Activated T-helper 17 cell treated with anti-CD3 and anti-CD28 coated beads, Interleukin-2, amount 50 U/mL, for 72 hours (primary cell): ENCODE measurements at regions not wholly inside any gene's neighbourhood (a gene's known extent, or its start where the extent isn't known, plus 50 kb on each side); places are given as distances from the start of the nearest gene placed in this dataset.
"Not testable (repeated sequence)": the region's sequence is repeated elsewhere in the genome, so short reads cannot be mapped to it uniquely, and the experiment has no call there.

Experiments
- ATAC-seq: fragments of 150-1000 bp; cut with Tn5 transposase; replicated peaks from 2 replicates; pipeline ENCODE4 v1.10.0; 2021; ENCODE audit warnings: mild to moderate bottlenecking, moderate library complexity
- H3K27ac Mint-ChIP-seq: one replicate; pipeline ENCODE4 v1.8.0; 2022; ENCODE audit warnings: mixed read lengths
- H3K27me3 Mint-ChIP-seq: one replicate; pipeline ENCODE4 v1.8.0; 2022; ENCODE audit warnings: mixed read lengths
- H3K36me3 Mint-ChIP-seq: one replicate; pipeline ENCODE4 v1.8.0; 2022; ENCODE audit warnings: low read depth, mild to moderate bottlenecking, mixed read lengths
- H3K4me1 Mint-ChIP-seq: one replicate; pipeline ENCODE4 v1.8.0; 2022; ENCODE audit warnings: mixed read lengths
- H3K4me3 Mint-ChIP-seq: one replicate; pipeline ENCODE4 v1.8.0; 2022; ENCODE audit warnings: mild to moderate bottlenecking, mixed read lengths
- H3K9me3 Mint-ChIP-seq: one replicate; pipeline ENCODE4 v1.8.0; 2022; ENCODE audit warnings: mixed read lengths

GRCh38 chr1:189669846-189670245 is 807.8 kb downstream of the BRINP3 start:
- no peak overlapping the region for H3K4me3 Mint-ChIP-seq
- no peak for ATAC-seq
- H3K36me3 Mint-ChIP-seq: no peaks in the 10 kb centered on the region
- no peaks in the 10 kb centered on the region for H3K27me3 Mint-ChIP-seq
- H3K27ac Mint-ChIP-seq: no peak overlapping the region
- H3K4me1 Mint-ChIP-seq: no peaks in the 10 kb centered on the region
- H3K9me3 Mint-ChIP-seq: peaks cover 13% of the 10 kb centered on the region

GRCh38 chr1:189673217-189673616 is 804.4 kb downstream of the BRINP3 start:
- ATAC-seq: no peak
- H3K9me3 Mint-ChIP-seq: peaks cover 9% of the 10 kb centered on the region
- H3K36me3 Mint-ChIP-seq: no peaks in the 10 kb centered on the region
- H3K4me1 Mint-ChIP-seq: no peaks in the 10 kb centered on the region
- H3K27me3 Mint-ChIP-seq: no peaks in the 10 kb centered on the region
- no peak overlapping the region for H3K27ac Mint-ChIP-seq
- no peak overlapping the region for H3K4me3 Mint-ChIP-seq

DNA sequence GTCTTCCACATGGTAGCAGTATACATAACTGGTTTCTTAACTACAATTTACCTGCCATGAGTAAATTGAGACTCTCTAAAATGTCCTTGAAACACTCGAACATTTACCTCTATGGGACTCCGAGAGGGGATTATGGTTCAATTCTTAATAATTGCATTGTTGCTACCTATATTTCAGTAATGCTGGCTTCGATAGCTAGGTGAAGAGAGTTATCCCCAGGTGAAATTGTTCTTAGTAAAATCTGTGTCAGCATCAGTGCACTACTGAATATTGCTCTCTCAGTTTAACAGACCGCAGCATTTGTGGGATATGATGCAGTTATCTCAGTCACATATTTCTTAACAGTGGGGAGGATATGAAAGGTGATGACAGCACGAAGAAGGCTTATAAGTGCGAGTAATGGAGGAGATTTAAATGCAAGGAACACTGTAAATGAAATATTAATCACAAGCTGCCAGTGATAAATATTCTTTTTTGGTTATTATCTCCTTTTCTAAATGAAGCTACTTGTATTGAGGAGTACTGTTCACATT is 801.9 kb downstream of the BRINP3 start:
- ATAC-seq: no peak
- no peaks in the 10 kb centered on the region for H3K36me3 Mint-ChIP-seq
- peaks cover 14% of the 10 kb centered on the region for H3K9me3 Mint-ChIP-seq
- H3K4me3 Mint-ChIP-seq: no peak overlapping the region
- H3K4me1 Mint-ChIP-seq: no peaks in the 10 kb centered on the region
- no peaks in the 10 kb centered on the region for H3K27me3 Mint-ChIP-seq
- H3K27ac Mint-ChIP-seq: no peak overlapping the region

DNA sequence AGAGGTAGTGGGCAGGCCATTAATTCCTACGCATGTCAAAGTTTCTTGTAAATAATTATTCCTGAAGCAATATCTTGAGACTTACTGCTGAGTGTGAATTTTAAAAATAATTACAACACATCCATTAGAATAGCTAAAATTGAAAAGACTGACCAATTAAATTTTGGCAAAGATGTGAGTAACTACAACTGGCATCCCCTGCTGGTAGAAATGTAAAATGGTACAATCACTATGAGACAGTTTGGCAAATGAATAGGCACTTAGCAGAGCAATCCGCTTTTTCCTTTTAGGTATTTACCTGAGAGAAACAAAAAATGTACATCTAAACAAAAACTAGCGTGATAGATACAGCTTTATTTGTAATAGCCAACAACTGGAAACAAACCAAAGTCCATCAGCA is 798.9 kb downstream of the BRINP3 start:
- no peaks in the 10 kb centered on the region for H3K27me3 Mint-ChIP-seq
- H3K27ac Mint-ChIP-seq: no peak overlapping the region
- no peaks in the 10 kb centered on the region for H3K4me1 Mint-ChIP-seq
- peaks cover 14% of the 10 kb centered on the region for H3K9me3 Mint-ChIP-seq
- no peak overlapping the region for H3K4me3 Mint-ChIP-seq
- no peaks in the 10 kb centered on the region for H3K36me3 Mint-ChIP-seq
- no peak for ATAC-seq

DNA sequence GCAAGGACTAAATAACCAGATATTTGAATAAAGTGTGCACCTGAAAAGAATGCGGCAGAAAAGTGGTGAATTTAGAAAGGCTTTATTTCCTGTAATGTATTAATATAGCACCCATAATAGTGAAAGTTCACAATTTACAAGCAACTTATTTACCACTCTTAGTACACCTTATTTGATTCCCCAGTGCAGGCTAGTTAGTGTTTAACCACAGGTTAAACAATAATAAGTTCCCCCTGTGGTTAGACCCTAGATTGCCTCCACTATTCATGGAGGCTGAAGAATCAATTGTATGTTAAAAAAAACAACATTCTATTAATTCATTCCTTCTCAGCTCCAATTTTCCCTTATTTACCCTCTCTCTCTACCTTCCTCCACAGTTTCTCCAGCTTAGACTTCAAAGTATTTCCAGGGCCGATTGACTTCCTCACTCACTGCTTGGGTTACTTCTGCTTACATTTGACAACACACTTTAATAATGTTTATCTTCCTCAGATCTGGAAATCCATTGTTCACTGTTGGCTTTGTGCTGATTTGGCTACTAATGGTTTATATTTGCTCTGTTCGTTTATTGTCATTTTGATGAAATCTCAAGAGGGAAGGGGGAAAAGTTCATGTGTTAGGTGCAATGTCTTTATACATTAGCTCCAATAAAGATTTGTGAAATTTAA is 796.3 kb downstream of the BRINP3 start:
- Mint-ChIP-seq H3K4me3 (no peak overlapping the region), H3K27ac (no peak overlapping the region), H3K9me3 (peaks cover 14% of the 10 kb centered on the region), H3K27me3 (no peaks in the 10 kb centered on the region), H3K36me3 (no peaks in the 10 kb centered on the region), H3K4me1 (no peaks in the 10 kb centered on the region)
- no peak for ATAC-seq

- ATAC-seq: no peak
- no peaks in the 10 kb centered on the region for H3K27me3 Mint-ChIP-seq
- no peak overlapping the region for H3K4me3 Mint-ChIP-seq
- H3K4me1 Mint-ChIP-seq: no peaks in the 10 kb centered on the region
- H3K36me3 Mint-ChIP-seq: no peaks in the 10 kb centered on the region
- peaks cover 9% of the 10 kb centered on the region for H3K9me3 Mint-ChIP-seq
- no peak overlapping the region for H3K27ac Mint-ChIP-seq
Measured at GRCh38 chr1:189682591-189682990, 795.1 kb downstream of the BRINP3 start.

- Mint-ChIP-seq H3K36me3 (no peaks in the 10 kb centered on the region), H3K27ac (no peak overlapping the region), H3K4me3 (no peak overlapping the region), H3K4me1 (no peaks in the 10 kb centered on the region), H3K27me3 (no peaks in the 10 kb centered on the region), H3K9me3 (peaks cover 4% of the 10 kb centered on the region)
- no peak for ATAC-seq
Measured at GRCh38 chr1:189686288-189686687, 791.4 kb downstream of the BRINP3 start.

DNA sequence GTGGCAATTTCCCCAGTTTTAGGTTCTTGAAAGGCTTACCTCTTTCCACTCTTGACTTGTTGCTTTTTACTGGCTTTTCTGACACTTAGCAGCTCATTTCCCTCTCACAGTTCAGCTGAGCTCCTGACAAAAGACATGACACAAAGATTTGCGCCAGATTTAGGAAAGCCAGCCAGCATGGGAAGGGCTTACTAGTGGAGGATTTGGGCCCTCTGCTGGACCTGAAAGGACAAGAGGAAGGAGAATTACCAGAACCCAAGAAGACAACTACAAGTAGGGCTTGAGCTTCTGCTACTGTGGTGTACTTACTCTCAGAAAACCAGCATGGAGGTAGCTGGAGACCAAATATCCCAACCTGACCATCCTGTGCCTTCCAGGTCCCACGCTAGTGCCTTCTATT is 784.5 kb downstream of the BRINP3 start:
- no peak overlapping the region for H3K4me3 Mint-ChIP-seq
- H3K36me3 Mint-ChIP-seq: no peaks in the 10 kb centered on the region
- H3K27me3 Mint-ChIP-seq: no peaks in the 10 kb centered on the region
- no peak for ATAC-seq
- H3K9me3 Mint-ChIP-seq: no peaks in the 10 kb centered on the region
- H3K27ac Mint-ChIP-seq: no peak overlapping the region
- no peaks in the 10 kb centered on the region for H3K4me1 Mint-ChIP-seq

GRCh38 chr1:189696297-189696696 is 781.4 kb downstream of the BRINP3 start:
- H3K27me3 Mint-ChIP-seq: no peaks in the 10 kb centered on the region
- no peak overlapping the region for H3K4me3 Mint-ChIP-seq
- H3K36me3 Mint-ChIP-seq: no peaks in the 10 kb centered on the region

DNA sequence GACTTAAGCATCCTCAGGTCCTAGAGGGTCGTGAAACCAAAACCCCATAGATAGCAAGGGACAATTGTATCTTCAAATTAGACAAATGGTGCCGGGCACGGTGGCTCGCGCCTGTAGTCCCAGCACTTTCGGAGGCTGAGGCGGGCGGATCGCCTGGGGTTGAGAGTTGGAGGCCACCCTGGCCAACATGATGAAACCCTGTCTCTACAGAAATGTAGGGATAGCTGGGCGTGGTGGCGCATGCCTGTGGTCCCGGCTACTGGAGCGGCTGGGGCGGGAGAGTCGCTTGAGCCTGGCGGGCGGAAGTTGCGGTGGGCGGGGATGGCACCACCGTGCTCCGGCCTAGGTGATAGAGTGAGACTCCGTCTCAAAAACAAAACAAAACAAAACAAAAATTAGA is 780.6 kb downstream of the BRINP3 start:
- H3K27me3 Mint-ChIP-seq: no peaks in the 10 kb centered on the region

More at GRCh38 chr1:189696297-189696696, 781.4 kb downstream of the BRINP3 start:
- no peak for ATAC-seq
- no peaks in the 10 kb centered on the region for H3K4me1 Mint-ChIP-seq
- H3K9me3 Mint-ChIP-seq: peaks cover 4% of the 10 kb centered on the region
- no peak overlapping the region for H3K27ac Mint-ChIP-seq

DNA sequence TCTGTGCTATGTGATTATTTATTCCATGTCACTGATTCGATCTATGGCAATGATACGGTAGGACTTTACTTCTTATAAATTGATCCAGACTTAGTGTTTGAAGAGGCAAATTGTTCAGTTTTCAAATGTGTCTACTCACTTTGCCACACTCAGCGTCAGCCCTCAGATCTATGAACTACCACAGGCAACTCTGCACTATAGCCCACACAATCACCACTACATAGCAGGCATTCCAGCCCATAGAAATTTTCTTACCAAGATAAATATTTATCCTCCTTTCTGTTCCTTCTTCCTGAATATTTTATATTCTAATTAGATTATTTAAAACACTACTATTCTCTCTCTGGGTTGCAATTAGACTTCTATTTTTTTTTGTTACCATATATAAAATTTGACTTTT is 776.1 kb downstream of the BRINP3 start:
- Mint-ChIP-seq H3K27me3 (no peaks in the 10 kb centered on the region), H3K4me1 (no peaks in the 10 kb centered on the region), H3K36me3 (no peaks in the 10 kb centered on the region), H3K4me3 (no peak overlapping the region), H3K9me3 (peaks cover 11% of the 10 kb centered on the region), H3K27ac (no peak overlapping the region)
- no peak for ATAC-seq

More for the DNA sequence above, 780.6 kb downstream of the BRINP3 start:
- H3K4me1 Mint-ChIP-seq: no peaks in the 10 kb centered on the region
- no peak for ATAC-seq
- H3K36me3 Mint-ChIP-seq: no peaks in the 10 kb centered on the region
- no peak overlapping the region for H3K27ac Mint-ChIP-seq
- peaks cover 8% of the 10 kb centered on the region for H3K9me3 Mint-ChIP-seq
- H3K4me3 Mint-ChIP-seq: no peak overlapping the region

DNA sequence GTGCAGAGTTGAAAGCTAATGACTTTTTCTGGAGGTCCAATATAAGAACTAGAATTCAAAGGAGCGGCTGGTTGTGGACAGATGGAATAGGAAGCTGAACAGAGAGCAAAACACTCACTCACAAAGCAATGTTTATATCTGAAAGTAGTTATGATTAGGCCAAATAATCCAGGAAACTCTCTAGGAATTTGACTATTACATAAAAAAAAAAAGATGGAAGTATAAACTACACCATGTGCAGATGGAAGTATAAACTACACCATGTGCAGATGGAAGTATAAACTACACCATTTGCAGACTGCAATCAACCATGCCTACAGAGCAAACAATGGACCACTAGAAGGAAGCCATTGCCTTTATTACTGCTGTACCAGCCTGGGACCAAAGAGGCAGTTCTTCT is 771.1 kb downstream of the BRINP3 start:
- Mint-ChIP-seq H3K4me1 (no peaks in the 10 kb centered on the region), H3K9me3 (peaks cover 17% of the 10 kb centered on the region), H3K27me3 (no peaks in the 10 kb centered on the region), H3K27ac (no peak overlapping the region), H3K36me3 (no peaks in the 10 kb centered on the region), H3K4me3 (no peak overlapping the region)
- ATAC-seq: no peak

GRCh38 chr1:189708674-189709073 is 769.0 kb downstream of the BRINP3 start:
- peaks cover 16% of the 10 kb centered on the region for H3K9me3 Mint-ChIP-seq
- H3K27me3 Mint-ChIP-seq: no peaks in the 10 kb centered on the region
- H3K36me3 Mint-ChIP-seq: no peaks in the 10 kb centered on the region
- no peaks in the 10 kb centered on the region for H3K4me1 Mint-ChIP-seq
- no peak overlapping the region for H3K27ac Mint-ChIP-seq
- ATAC-seq: no peak
- no peak overlapping the region for H3K4me3 Mint-ChIP-seq

DNA sequence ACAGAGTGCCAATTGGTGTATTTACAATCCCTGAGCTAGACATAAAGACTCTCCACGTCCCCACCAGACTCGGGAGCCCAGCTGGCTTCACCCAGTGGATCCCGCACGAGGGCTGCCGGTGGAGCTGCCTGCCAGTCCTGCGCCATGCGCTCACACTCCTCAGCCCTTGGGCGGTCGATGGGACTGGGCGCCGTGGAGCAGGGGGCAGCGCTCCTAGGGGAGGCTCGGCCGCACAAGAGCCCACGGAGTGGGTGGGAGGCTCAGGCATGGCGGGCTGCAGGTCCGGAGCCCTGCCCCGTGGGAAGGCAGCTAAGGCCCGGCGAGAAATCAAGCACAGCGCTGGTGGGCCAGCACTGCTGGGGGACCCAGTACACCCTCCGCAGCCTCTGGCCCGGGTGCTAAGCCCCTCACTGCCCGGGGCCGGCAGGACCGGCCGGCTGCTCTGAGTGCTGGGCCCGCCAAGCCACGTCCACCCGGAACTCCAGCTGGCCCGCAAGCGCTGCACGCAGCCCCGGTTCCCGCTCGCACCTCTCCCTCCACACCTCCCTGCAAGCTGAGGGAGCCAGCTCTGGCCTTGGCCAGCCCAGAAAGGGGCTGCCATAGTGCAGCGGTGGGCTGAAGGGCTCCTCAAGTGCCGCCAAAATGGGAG is 759.4 kb downstream of the BRINP3 start:
- not testable (repeated sequence) for H3K9me3 Mint-ChIP-seq, ATAC-seq, H3K4me1 Mint-ChIP-seq, H3K27ac Mint-ChIP-seq, H3K4me3 Mint-ChIP-seq, H3K36me3 Mint-ChIP-seq, H3K27me3 Mint-ChIP-seq

DNA sequence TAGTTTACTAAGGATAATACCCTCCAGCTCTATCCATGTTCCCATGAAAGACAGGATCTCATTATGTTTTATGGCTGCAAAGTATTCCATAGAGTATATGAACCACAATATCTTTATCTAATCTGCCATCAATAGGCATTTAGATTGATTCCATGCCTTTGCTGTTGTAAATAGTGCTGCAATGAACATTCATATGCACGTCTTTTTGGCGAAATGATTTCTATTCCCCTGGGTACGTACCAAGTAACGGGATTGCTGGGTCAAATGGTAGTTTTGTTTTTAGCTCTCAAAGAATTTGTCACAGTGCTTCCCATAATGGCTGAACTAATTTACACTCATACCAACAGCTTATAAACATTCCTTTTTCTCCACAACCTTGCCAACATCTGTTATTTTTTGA is 750.9 kb downstream of the BRINP3 start:
- H3K4me3 Mint-ChIP-seq: no peak overlapping the region
- peaks cover 10% of the 10 kb centered on the region for H3K9me3 Mint-ChIP-seq
- H3K27me3 Mint-ChIP-seq: no peaks in the 10 kb centered on the region
- no peak overlapping the region for H3K27ac Mint-ChIP-seq
- ATAC-seq: no peak
- H3K36me3 Mint-ChIP-seq: no peaks in the 10 kb centered on the region
- H3K4me1 Mint-ChIP-seq: no peaks in the 10 kb centered on the region
